Muscle layer of colon (tissue), 2 donors: ENCODE measurements at regions not wholly inside any gene's neighbourhood (a gene's known extent, or its start where the extent isn't known, plus 50 kb on each side); places are given as distances from the start of the nearest gene placed in this dataset.
"Not testable (repeated sequence)": the region's sequence is repeated elsewhere in the genome, so short reads cannot be mapped to it uniquely, and the experiment has no call there.

Source experiments
- H3K27ac ChIP-seq: one replicate; pipeline ENCODE4 v1.7.0; 2013; ENCODE audit warnings: low read depth, mild to moderate bottlenecking, low read length, moderate library complexity
- H3K27me3 ChIP-seq, 2 donors: one replicate each; pipeline ENCODE4 v1.7.0; 2013; ENCODE audit warnings: low read length in 2 of 2, mild to moderate bottlenecking in 2 of 2; ENCODE audit not compliant: insufficient read depth in 2 of 2, control insufficient read depth in 1 of 2
- H3K36me3 ChIP-seq: one replicate; pipeline ENCODE4 v1.7.0; 2013; ENCODE audit warnings: mild to moderate bottlenecking, low read length; ENCODE audit not compliant: insufficient read depth
- H3K4me1 ChIP-seq: one replicate; pipeline ENCODE4 v1.7.0; 2013; ENCODE audit warnings: mild to moderate bottlenecking, low read length; ENCODE audit not compliant: insufficient read depth
- H3K4me3 ChIP-seq, 2 donors: one replicate each; pipeline ENCODE4 v1.7.0; 2013; ENCODE audit warnings: low read length in 2 of 2, low read depth in 1 of 2, mild to moderate bottlenecking in 1 of 2, moderate library complexity in 1 of 2
- H3K9ac ChIP-seq: one replicate; pipeline ENCODE4 v1.7.0; 2013; ENCODE audit warnings: low read length
- H3K9me3 ChIP-seq: one replicate; pipeline ENCODE4 v1.7.0; 2013; ENCODE audit warnings: mild to moderate bottlenecking, low read length
- donor health status: abdominal sarcoma.
- donor health status: Adenocarcinoma of cecum.

DNA sequence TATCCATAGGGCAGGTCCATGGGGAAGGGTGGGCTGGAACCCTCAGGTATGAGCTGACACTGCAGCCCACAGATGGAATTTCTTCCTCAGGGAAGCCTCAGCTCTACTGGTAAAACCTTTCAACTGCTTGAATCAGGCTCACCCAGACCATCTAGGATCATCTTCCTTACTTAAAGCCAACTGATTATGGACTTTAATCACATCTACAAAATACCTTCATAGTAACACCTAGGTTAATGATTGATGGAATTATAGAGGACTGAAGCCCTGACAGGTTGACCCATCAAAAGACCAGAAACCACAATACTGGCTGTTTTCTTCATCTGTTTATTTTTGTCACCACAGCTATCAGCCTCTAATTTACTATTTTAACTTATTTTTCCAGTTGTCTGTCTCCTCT, 188.9 kb upstream of the BOD1L1 start:
- H3K36me3 ChIP-seq = no peaks in the 10 kb centered on the region
- H3K9ac ChIP-seq = no peak overlapping the region
- no peaks in the 10 kb centered on the region for H3K27me3 ChIP-seq
- no peaks in the 10 kb centered on the region for H3K4me1 ChIP-seq
- H3K9me3 ChIP-seq = no peaks in the 10 kb centered on the region
- H3K27ac ChIP-seq = no peak overlapping the region
- no peak overlapping the region for H3K4me3 ChIP-seq

DNA sequence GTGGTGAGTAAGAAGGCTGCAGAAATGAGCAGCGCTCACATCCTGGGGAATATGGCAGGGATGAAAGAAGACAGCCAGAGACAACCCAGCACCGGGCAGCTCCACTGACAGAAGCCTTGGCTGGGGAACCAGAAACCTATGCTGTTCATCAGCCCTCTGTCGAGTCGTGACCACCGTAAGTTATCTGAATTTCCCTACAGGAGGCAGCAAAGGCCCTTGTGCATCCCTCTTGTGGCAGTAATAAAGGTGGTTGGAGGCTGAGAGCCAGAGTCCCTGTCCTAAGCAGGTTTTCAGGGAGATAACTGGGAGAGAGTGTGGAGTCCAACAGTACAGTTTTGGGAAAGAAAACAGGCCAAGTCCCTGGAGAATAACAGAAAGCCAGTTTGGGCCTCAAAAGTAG, 194.0 kb upstream of the BOD1L1 start:
- Histone ChIP-seq H3K9ac (no peak overlapping the region), H3K9me3 (peaks cover 4% of the 10 kb centered on the region), H3K4me3 (no peak overlapping the region), H3K27ac (no peak overlapping the region), H3K36me3 (no peaks in the 10 kb centered on the region), H3K4me1 (no peaks in the 10 kb centered on the region), H3K27me3 (no peaks in the 10 kb centered on the region)

DNA sequence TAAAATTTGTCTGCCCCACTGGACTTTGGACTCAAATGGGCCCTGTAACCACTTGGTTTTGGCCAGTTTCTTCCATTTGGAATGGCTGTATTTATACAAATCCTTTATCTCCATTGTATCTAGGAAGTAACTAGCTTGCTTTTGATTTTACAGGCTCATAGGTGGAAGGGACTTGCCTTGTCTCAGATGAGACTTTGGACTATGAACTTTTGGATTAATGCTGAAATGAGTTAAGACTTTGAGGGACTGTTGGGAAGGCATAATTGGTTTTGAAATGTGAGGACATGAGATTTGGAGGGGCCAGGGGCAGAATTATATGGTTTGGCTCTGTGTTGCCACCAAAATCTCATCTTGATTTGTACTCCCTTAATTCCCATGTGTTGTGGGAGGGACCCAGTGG, 198.3 kb upstream of the BOD1L1 start:
- H3K27ac ChIP-seq, H3K4me1 ChIP-seq: not testable (repeated sequence)

DNA sequence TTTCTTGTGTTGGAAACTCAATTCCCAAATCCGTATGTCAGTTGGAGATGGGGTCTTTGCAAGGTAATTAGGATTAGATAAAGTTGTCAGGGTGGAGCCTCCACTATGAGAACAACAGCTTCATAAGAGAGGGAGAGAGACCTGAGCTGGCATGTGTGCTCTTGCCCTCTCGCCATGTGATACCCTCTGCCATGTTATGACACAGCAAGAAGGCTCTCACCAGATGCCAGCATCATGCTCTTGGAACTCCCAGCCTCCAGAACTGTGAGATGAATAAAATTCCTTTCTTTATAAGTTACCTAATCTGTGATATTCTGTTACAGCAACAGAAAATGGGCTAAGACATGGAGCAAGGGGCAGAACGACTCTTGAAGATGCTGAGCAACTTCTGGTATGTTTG, 201.9 kb upstream of the BOD1L1 start:
- Histone ChIP-seq H3K9ac (no peak overlapping the region), H3K27me3 (no peaks in the 10 kb centered on the region), H3K9me3 (no peaks in the 10 kb centered on the region), H3K36me3 (no peaks in the 10 kb centered on the region), H3K27ac (no peak overlapping the region), H3K4me3 (no peak overlapping the region), H3K4me1 (no peaks in the 10 kb centered on the region)

More for the DNA sequence above, 198.3 kb upstream of the BOD1L1 start:
- H3K27me3 ChIP-seq, H3K4me3 ChIP-seq, H3K36me3 ChIP-seq, H3K9ac ChIP-seq, H3K9me3 ChIP-seq: not testable (repeated sequence)

DNA sequence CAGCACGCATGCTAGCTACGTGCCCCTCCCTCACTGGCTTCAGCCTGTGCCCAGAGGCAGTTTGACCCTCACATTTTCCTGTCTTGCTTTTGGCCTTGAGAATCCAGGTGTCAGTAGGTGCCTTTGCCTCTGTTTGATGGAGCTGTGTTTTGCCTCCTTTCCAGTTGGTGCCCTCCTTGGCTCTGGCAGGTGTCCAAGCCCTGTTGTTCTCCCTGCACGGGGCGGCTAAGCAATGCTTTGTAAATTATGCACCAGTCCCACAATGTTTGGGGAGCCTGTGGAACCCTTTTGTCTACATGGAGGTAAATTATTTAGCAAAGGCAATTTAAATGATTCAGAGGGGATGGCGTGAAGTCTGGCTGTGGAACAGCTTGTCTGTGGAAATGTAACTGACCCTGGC, 202.9 kb upstream of the BOD1L1 start:
- Histone ChIP-seq H3K4me1 (no peaks in the 10 kb centered on the region), H3K9ac (no peak overlapping the region), H3K27me3 (no peaks in the 10 kb centered on the region), H3K9me3 (no peaks in the 10 kb centered on the region), H3K36me3 (no peaks in the 10 kb centered on the region), H3K4me3 (no peak overlapping the region), H3K27ac (no peak overlapping the region)

DNA sequence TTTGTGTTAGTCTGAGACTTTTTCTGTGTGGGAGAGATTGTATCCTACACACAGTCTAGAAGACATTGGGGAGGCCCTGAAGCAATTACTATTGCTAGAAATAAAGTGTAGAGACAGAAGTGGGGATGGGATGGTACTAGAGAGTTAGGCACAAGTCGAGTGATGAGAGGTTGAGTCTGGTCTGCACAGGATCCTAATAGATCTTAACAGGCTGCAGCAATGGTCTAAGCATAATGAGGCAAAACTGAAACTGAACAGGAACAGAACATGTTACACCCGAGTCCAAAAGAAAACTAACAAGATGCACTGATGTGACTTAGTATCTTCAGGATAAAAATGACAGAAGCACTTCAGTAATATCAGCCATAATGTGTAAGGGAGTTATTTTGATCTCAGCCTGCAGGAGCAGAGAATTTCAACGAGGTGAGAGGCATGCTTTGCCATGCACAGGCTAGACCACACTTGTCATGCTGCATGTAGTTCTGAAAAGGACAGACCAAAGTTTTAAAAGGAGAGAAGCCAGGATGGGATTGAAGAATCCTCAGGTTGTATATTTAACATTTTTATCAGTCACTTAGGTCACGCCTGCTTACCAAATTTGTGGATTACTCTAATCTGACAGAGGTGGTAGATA, 205.8 kb upstream of the BOD1L1 start:
- Histone ChIP-seq H3K9ac (no peak overlapping the region), H3K36me3 (no peaks in the 10 kb centered on the region), H3K4me3 (no peak overlapping the region), H3K27me3 (no peaks in the 10 kb centered on the region), H3K4me1 (no peaks in the 10 kb centered on the region), H3K9me3 (no peaks in the 10 kb centered on the region), H3K27ac (no peak overlapping the region)

DNA sequence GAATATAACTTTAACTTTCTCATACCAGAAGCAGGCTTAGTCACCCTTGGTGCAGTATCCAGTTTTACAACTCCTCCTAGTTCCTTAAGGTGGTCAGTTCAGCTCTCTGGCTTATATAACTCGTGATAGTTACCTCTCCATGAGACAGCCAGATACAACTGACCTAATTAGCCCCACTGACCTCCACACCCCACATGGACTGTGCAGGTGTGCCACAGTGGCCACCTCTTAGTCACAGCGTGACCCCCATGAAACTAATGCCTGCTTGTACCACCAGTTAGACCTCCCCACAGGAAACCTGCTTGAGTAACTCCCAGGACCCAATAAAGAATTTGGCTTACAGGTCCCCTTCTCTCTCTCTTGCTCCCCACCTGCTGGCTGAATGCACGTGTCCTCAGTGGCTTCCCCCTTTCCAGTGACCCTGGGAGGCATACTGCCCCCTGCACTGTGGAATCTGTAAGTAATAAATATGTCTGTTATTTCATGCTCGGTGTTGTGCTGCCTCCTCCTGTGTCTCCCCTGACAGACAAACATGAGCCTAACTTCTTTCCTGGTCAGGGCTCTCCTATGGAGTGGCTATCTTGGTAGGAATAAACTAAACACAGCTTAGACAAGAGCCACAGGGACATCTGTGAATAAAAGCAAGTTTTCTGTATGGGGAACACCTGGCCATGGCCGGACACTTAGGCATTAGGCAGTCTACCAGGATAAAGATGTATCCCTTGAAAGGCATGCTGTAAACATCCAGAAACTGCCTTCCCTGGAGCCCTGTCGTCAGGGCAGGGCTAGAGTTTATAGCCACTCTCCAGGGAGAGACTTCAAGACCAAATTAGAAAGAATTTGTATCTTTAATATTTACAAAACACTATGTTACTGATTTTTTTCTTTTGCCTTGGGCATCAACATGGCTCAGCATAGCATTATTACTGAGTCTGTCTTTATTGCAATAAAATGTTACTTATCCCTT, 209.7 kb upstream of the BOD1L1 start:
- H3K9ac ChIP-seq = no peak overlapping the region
- no peaks in the 10 kb centered on the region for H3K9me3 ChIP-seq
- H3K4me3 ChIP-seq = no peak overlapping the region
- H3K27ac ChIP-seq = no peak overlapping the region
- H3K4me1 ChIP-seq = no peaks in the 10 kb centered on the region
- H3K27me3 ChIP-seq = no peaks in the 10 kb centered on the region
- no peaks in the 10 kb centered on the region for H3K36me3 ChIP-seq

DNA sequence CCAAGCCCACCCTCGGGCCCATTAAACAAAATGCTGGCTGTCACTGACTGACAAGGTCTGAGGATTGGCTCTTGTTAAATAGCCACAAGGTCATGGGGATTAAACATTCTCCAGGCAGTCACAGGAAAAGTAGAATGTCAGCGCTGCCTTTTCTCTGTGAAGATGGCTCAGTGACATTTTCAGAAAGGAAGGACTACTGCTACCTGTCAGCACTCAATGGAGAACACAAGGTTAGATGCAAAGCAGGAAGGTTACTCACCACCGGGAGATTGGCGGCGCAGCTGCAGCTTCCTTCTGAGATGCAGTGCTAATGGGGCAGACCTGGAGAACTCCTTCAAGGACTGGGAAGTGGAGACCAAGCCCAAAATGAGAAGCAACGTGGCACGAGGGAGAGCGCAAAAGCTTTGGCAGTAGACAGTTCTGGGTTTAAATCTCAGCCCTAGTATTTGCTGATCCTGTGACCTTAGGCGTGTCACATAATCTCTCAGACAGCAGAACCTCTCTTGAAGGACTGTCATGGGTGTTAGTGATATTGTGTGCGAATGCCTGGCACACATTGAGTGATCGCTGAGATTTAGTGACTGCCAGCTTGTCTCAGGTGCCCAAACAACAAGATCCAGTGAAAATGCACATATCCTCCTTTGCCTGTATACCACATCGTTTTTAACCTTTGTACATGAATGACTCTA, 213.1 kb upstream of the BOD1L1 start:
- Histone ChIP-seq H3K36me3 (no peaks in the 10 kb centered on the region), H3K4me1 (no peaks in the 10 kb centered on the region), H3K9me3 (no peaks in the 10 kb centered on the region), H3K9ac (no peak overlapping the region), H3K4me3 (no peak overlapping the region), H3K27me3 (no peaks in the 10 kb centered on the region), H3K27ac (no peak overlapping the region)

DNA sequence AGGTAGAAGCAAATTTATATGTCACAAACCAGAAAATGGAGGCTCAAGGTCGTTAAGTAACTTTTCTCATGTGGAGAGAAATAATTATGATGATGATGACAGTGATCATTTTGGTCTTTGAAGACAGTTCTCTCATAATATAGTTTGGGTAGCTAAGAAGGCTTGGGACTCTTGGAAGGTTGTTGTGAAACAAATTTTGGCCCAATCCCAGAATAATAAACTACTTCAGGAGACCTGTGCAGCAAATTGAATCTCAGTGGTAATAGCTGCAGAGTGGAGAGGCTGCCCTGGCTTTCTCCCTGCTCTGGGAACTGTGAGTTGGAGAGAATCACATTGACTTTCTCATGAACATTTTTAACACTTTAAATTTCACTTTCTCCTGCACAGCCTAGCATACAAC, 217.2 kb upstream of the BOD1L1 start:
- Histone ChIP-seq H3K27ac (no peak overlapping the region), H3K4me3 (no peak overlapping the region), H3K27me3 (no peaks in the 10 kb centered on the region), H3K4me1 (no peaks in the 10 kb centered on the region), H3K36me3 (no peaks in the 10 kb centered on the region), H3K9me3 (no peaks in the 10 kb centered on the region), H3K9ac (no peak overlapping the region)

DNA sequence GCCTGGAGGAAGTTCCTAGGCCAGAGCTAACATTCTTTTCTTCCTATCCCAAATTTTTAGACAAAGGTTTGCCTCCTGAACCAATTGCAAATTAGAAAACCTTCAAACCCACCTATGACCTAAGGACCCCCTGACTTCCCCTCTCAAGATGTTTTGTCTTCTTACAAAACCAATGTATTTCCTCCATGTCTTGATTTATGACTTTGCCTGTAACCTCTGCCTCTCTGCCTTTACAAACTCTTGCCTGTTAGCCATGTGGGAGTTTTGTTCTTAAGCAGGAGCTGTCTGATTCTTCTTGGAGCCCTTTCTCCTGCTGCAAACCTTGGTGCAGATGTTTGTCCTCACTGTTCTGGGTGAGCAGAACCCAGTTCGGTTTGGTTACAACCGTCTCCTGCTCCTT, 222.3 kb upstream of the BOD1L1 start:
- no peaks in the 10 kb centered on the region for H3K9me3 ChIP-seq
- no peaks in the 10 kb centered on the region for H3K4me1 ChIP-seq
- H3K4me3 ChIP-seq = no peak overlapping the region
- H3K9ac ChIP-seq = no peak overlapping the region
- H3K27ac ChIP-seq = no peak overlapping the region
- no peaks in the 10 kb centered on the region for H3K36me3 ChIP-seq
- no peaks in the 10 kb centered on the region for H3K27me3 ChIP-seq

DNA sequence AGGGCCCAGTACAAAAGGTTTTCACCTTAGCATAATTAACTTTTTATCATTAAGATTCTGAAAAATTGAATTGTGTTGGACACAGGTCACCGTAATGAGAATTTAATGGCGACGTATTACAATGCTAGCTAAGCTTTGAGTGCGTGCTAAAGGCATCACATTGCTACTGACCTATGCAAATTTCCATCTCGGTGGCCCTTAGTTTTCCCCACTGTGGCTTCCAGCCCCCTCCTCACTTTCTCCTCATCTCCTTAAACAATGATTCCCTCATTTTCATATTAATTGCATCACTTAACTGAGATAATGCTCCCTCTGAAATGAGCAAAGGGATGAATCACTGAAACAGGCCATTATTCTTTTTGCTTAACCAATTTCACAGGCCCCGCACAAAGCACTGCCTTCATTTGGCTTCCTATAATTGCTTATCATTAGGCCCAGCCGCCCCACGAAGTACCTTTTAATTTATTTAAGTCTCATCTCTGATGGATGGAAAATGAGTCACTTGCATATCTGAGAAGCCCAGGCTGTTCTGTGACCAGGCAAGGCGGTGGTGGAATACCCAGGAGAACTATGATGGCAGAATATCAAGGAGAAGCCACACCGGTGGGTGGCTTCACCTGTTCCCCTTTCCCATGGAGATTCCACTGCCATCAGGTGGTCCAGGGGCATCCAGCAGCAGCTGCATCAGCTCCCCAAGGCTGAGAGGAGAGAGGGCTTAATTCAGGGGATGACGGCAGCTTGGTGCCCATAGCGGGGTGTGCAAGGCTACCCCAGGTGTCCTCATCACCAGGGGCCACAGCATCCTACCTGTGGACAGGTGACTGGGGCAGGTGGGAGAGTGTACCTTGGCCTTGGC, 223.8 kb upstream of the BOD1L1 start:
- no peaks in the 10 kb centered on the region for H3K9me3 ChIP-seq
- H3K4me3 ChIP-seq = no peak overlapping the region
- no peaks in the 10 kb centered on the region for H3K4me1 ChIP-seq
- no peaks in the 10 kb centered on the region for H3K27me3 ChIP-seq
- no peak overlapping the region for H3K9ac ChIP-seq
- no peaks in the 10 kb centered on the region for H3K36me3 ChIP-seq
- no peak overlapping the region for H3K27ac ChIP-seq
